GM18907 (cell line): ENCODE measurements at regions not wholly inside any gene's neighbourhood (a gene's known extent, or its start where the extent isn't known, plus 50 kb on each side); places are given as distances from the start of the nearest gene placed in this dataset.

Experiments used
- ATAC-seq: cut with Tn5 transposase; IDR thresholded peaks from one replicate; pipeline ENCODE4 v1.9.1; 2021; ENCODE audit warnings: mild to moderate bottlenecking, moderate library complexity; ENCODE audit not compliant: unreplicated experiment

DNA sequence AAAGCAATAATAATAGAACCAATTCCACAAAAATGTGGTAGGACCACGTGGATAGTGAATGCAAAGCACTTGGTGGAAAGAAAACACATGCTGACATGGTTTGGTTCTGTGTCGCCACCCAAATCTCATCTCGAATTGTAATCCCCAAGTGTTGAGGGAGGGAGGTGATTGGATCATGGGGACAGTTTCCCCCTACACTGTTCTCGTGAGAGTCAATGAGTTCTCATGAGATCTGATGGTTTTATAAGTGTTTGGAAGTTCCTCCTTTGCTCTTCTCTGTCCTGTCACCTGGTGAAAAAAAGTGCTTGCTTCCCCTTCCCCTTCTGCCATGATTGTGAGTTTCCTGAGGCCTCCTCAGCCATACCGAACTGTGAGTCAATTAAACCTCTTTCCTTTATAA lies 421.9 kb upstream of the CADM1 start:
- ATAC-seq = no peak

DNA sequence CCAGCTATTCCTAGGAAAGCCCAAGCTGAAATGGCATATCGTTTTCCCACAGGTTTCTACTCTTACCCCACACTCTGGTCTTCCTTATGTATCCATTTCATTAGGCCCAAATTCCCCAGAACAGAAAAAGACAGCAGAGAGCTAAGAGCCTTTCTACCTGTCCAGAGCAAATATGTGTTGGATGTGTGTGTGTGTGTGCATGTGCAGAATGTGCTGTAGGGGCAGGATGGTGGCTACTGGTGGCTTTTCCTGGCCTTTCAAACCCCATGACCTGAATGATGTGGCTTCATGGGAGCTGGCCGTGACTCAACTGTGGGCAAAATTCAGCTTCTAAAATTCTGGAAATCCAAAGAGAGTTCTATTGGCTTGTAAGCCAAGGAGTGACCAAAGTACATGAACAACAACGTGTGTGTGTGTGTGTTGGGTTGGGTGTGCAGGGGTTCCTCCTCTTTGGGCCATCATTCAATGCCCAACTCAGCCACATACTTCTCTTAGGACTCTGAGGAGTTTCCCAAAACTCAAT lies 421.4 kb upstream of the CADM1 start:
- ATAC-seq = no peak

DNA sequence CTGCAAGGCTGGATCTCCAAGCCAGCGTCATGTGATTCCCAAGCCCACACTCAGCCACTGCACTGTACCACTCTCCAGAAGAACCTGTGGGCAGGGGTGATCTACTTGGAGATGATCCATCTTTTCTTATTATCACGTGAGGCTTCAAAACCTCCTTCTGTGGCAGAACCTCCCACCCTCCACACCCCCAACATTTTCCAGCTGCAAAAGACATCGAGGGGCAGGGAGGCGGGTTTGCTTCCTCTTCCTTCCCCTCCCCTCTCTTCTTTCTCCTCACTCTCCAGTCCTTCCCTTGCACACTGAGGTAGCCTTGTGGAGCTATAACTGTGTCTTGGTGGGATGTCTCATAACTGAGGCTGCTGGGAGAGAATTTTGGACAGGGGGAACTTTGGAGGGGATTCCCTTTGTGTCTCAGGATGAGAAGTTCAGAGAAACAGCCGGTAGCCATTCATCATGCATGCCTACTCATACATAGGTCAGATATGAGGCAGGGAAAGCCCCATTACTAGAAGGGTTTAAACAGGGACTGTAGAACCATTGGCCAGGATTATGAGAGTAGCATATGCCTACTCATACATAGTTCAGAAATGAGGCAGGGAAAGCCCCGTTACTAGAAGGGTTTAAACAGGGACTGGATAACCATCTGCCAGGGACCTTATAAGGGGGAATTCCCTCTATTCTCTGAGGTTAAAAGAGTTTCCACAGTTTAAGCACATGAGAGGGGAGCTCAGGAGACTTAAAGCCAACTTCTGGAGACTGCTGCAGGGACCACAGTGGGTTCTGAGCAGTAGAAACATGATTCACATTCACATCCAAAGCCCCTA lies 420.7 kb upstream of the CADM1 start:
- peak; percentile 81 for ATAC-seq

DNA sequence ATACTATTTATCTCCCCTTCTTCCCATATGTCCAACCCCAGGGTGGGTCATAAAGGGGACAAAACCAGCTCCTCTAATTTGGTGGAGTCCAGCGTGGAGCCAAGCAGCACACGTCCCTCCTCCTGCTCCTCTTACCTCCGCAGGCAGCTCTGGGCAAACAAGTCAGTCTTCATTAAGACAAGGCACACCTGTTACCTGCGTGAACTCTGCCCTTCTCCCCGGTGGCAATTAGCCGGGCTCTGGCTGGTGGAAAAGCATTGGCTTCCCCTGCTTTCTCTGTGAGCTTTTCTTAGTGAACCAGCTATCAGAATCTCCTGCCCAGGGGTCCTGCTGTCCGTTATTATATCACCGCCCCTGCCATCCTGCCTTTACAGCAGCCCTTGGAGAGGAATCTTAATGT lies 418.7 kb upstream of the CADM1 start:
- ATAC-seq = no peak

DNA sequence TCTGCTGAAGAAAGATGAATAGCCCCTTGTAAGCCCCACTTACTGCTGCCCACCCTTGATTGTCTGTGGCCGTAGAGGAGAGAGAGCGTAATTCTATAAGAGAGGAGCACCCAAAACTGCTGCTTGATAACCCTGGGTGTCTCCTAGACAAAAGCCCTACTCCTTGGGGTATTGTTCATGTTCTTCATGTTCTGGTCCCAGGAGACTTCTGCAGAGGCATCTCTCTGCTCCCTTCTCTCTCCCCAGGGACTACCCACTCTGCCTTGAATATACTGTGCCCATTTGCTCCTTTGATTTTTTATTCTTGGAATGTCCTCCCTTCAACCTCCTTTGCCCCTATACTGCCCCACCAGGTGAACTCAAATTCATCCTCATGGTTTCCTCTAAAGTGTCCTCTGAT lies 417.8 kb upstream of the CADM1 start:
- ATAC-seq = no peak

DNA sequence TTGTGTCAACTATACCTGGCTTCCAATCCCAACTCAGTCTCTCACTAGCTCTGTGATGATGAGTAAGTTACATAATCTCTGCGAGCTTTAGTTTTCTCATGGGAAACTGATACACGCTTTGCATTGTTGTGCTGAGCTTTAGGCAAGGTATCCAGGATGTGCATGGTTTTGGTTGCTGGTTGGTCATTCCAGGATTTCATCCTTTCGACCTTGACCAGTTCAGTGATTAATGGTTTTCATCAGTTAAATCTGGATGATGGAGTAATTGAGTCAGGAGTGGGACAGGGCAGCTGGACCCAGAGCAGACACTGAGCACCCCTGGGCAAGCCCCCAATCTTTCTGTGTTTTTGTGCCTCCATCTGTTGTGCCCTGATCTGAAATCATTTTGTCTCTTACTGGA lies 417.3 kb upstream of the CADM1 start:
- ATAC-seq = no peak

DNA sequence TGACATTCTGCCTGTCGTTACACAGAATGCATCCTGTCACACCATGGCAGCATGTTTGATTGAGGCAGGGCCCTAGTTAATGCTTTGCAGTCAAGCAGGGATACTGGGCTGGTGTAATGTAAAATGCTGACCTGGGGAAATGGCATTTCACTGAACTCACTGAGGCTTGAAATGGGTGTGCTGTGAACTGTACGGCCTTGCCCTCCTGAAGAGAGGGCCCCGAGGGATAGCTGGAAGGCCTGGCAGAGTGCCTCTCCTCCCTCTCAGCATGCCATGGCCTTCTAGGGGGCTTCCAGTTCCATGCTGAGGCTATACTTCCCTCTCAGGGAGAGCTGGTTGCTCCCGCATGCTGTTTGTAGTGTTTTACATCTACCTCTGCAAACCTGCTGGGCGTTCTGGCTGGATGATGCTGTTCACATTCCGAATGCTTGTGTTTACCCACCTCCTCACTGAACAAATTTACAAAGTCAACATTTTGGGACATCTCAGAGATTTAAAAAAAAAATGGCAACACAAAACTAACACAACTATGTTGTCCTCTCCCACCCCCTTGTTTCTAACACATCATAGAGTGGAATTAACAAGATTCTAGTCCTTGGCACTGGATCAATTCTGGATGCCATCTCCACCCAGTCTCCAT lies 416.7 kb upstream of the CADM1 start:
- ATAC-seq = no peak

DNA sequence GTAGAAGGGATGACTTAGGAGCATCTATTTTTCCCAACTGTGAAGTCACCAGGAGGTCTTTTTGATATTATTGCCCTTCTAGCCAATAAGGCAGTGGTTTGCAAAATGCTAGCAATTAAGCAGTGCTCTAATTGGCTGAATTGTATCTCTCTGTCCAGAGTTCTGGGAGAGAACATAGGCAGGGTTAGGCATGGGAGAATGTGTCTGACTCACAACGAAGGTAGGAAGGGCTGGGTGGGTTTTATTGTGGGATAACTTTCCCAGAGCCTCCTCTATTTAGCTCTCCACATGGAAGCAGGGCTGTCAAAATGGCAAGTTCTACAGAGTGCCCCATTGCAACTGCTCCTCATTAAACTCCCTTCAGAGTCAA lies 415.9 kb upstream of the CADM1 start:
- ATAC-seq = no peak

DNA sequence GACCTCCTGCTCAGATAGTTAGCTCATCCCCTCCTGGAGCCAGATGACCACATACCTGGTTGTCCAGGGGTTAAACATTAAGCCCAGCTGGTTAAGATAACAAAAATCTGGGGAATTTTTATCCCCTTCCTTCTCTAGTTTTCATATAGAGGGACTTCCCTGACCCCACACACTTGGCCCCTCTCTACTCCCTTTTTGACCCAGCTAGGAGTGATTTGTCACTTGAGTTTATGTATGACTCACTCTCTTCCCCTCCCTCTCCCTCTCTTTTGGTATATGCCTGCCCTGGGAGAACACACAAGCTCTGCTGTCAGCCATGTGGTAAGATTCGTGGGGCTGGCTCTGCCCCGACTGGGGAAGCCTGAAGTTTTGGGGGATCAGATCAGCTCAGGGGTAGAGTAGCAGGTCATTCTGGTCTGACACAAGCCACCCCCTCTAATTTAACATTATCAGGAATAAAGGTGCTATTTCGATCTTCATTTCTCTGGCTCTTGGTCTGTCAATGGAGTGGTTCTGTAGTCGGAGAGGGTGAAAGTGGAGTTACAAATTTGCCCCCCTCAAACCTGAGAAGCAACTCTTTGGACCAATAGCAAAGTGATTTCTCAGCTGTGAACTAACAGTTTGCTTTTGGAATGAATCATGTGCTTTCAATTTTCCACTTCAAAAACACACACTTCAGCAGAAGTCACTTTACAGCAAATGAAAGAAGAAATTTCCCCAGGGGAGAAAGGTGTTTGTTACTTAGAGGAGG lies 415.3 kb upstream of the CADM1 start:
- ATAC-seq = peak; percentile 67

DNA sequence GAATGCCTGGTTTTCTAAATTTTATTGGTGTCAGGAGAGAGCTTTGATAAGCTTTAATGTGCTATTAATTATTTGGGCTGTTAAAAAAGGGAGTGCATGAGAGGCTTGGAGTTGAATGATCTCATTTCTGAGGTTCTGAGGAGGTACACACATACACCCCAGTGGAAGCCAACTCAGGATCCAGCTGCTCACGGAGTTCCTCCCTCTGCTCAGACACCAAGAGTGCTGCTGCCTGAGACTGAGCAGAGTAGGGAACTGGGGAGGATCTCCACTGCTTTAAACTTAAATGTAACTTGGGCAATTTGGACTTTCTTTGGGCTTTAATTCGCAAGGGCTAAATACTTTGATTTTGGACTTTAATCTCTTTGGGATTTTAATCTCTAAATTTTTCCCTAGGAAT lies 414.4 kb upstream of the CADM1 start:
- ATAC-seq = no peak

DNA sequence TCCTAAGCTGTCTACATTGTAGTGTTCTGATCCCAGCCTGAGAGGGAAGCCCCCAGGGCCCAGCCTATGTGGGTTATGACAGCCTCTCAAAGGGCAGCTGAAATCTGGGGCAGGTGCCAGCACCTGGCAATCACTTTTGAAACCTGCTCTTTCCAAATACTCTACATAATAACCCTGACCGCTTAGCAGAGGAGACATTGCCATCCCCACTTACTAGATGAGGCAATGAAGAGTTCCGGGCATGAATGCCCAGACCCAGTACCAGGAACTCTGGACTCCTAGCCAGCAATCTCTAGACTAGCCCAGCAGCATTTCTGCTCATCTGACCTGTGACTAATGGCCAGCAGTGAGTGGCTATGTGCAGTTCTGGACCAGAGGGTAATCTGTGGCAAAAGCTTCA lies 412.4 kb upstream of the CADM1 start:
- ATAC-seq = no peak

DNA sequence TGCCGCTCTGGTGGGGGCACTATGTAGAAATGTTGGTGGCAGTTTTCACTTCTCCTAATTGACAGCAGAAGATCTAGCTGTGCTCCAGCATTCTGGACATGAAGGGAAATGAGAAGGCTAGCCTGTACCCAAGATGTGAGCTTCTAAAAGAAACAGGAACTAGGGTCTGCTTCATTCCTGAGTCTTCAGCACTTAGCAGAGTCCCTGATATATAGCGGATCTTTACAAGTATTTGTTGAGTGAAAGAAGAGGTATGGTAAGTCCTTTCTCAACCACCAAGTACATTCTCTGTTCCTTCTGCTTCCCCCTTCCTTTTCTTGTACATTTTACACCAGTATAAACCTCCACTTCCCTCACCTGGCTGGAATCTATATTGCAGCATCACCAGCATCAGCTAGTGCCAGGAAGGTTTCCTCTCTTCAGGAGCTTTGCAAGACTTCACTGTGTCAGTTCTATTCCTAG lies 408.3 kb upstream of the CADM1 start:
- peak; percentile 49 for ATAC-seq

DNA sequence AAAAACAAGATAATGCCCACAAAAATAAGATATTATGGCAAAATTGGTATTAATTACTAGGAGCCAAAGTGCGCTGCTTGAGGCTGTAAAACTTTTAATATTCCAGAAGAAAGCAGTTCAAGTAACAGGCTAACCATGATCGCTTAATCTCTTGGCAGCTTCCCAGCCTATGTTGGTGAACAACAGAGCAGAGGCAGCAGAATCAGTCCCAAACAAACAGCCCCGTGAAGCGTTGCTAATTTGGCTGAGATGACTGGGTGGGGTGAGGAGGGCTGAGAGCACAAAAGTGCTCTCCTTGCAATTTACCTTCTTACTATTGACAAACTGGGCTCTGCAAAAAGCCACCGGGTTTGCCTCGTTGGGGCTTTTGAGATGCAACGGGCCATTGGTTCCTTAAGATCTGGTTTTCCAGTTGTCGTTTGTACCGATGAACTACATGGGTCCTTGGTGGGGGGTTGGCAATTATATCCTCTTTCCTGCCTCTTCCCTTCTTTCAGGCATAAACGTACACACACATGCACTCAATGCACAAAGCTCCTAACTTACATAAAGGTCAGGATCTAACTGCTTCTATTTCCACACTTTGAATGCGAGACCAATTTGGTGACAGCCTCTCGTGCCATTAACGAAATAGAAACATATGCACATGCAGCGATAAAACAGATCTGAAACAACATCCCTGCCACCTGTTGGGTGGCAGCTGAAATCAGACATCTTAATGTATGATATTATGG lies 407.6 kb upstream of the CADM1 start:
- no peak for ATAC-seq

DNA sequence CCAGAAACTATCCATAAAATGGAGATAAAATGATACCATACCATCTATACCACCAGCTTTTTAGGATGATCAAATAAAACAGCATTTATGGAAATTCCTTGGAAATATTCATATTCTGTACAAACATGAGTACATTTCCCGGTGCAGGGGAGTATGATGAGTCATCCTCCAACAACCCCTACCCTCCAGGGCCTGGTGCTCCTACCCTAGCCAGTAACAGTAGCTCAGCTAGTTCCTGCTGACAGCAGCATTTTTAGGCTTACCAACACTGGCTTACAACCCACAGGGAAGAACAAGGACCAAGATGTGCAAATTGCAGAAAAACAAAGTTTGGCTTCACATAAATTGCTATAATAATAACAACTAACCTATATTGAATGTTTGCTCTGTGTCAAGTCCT lies 406.2 kb upstream of the CADM1 start:
- no peak for ATAC-seq

DNA sequence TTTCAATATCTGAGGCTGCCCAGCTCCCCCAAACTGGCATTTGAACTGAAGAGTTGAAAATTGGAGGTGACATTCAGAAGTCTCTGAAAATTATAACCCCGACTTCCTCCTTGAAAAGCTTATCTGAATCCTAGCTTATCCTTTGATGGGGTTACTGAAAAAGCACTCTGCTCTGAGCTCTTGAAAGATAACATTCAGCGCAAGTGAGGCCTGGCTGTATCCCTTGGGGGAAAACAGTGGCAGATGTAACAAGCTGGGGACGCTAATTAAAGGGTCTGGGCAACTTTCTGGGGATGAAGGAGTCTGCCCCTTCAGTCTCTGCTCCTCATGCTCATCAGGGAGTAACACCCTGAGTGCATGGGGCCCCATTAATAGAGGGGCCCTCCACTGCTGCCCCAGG lies 402.0 kb upstream of the CADM1 start:
- no peak for ATAC-seq

DNA sequence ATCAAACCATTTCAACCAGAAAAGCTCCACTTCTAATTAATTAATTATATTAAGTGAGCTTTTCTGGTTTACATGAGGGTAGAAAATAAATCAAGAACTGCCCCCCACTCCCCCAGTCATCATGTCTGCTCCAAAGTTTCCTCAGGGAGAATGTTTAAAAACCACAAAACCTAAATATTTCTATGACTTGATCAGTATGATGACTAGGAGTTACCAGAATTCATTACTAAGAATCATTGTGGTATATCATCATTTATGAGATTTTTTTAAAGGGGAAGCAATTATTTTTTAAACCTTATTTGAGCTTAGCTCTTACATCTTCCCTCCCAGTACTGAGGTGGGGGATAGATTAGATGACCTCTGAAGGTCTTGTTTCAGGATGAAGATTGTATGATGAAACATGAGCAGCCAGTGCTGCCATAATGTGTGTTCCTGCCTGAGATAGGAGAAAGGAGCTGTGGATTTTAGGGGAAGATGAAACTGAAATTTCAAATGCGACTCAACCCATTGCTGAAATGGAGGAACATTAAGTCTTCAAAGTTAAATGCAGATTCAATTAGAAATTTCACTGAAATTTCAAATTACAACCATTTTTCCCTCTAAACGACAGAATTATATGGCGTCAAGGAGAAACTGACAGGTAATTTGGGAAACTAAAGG lies 401.3 kb upstream of the CADM1 start:
- ATAC-seq = no peak

DNA sequence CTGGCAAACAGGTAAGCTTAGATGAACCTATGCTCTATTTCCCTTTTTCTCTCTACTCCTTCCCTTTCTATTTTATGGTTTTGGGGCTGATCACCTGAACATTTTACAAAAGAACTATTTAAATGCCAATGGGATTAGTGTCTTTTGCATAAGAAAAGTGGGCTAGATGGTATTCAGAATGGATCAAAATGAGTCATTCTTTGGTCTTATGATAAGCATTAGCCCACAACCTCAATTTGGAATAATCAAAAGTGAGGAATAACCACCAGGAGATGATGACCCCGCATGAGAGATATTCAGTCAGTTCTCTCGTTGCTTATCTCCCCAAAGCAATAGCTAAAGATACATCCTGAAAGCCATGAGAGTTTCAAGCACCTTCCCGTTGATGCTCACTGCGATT lies 399.0 kb upstream of the CADM1 start:
- no peak for ATAC-seq

DNA sequence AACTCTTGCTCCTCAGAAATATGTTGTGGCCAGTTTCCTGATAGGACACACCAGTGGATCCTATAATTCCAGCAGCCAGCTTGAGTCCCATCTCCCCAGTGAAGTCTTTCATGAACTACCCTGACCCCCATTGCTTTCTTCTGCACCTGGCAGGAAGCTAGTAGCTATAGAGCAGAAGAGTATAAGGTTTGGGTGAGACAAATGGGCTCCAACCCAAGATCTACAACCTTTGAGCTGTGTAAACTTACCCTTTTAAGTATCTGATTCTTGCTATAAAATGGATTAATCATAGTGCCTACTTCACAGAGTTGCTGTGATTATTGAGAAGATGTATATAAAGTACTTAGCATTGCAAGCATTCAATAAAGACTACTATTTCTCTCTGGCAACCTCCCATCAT lies 396.9 kb upstream of the CADM1 start:
- ATAC-seq = no peak

DNA sequence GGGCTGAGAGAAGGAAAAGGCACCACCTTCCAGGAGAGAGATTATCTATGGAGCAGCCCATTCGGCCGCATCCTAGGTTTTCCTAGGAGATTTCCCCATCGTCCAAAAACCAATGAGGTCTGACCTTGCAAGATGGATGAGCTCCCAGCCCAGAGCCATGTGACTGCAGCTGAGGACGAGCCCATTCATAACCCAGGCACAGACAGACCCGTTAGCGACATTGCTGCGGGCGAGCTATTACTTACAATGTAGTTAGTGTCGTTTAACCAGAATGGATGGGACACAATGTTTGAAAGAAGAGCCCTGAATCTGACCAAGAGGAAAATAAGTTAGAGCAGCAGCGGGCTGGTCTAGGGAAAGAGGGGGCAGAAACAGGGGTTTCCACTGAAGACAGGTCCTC lies 395.9 kb upstream of the CADM1 start:
- no peak for ATAC-seq

DNA sequence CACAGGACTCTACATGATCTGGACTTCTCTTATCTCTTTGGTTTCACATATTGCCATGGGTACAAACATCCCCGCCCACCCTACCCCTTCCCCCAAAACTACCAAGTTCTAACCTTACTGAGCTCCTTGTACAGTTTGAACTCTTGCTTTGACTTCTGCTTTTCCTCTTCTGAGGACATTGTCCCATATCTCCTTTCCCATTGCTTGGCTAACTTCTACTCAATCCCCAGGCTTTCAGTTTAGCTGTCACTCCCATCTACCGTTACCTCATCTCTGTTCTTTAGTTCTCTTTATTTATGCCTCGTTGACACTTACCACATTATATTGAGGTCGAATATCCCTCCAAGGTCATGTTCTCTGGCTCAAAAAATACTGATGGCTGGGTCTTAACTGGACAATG lies 393.5 kb upstream of the CADM1 start:
- no peak for ATAC-seq

DNA sequence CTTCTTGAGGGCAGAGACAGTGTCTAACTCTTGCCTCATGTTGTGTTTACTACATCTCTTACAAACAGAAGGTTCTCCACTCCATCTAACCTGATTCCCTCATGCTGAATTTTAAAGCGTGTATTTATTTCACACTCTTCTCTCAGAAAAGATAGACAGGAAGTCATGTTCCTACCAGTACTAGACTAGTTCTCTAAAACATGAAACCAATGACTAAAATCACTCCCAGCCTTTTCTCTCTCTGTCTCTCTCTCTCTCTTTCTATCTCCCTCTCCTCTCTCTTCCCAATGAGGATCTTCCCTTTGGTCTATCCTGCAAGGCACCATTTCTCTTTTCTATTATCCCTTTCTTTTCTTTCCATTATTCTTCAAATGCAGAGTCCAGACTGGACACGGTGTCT lies 391.9 kb upstream of the CADM1 start:
- peak; percentile 53 for ATAC-seq
